GM12878 (cell line): ENCODE measurements at regions not wholly inside any gene's neighbourhood (a gene's known extent, or its start where the extent isn't known, plus 50 kb on each side); places are given as distances from the start of the nearest gene placed in this dataset.

ENCODE experiments used
- ATAC-seq: fragments of 200-7000 bp; cut with Tn5 transposase; 3 replicates; pipeline ENCODE4 v1.9.1; 2020; ENCODE audit warnings: mild to moderate bottlenecking, moderate library complexity
- BruUV-seq: library from RNA; stranded (reverse); fragments of 400-500 nt; replicated peaks from 2 replicates; lab custom pipeline; 2021; lab: Mats Ljungman, UMichigan
- CTCF ChIA-PET: fragments of 300-600 bp; sonication (Branson Sonifier 250); formaldehyde crosslinking; extraction: SDS; loops from one replicate; lab custom pipeline; 2021; ENCODE audit warnings: inconsistent platforms; lab: Yijun Ruan, JAX
- POLR2A ChIA-PET: fragments of 350-600 bp; formaldehyde crosslinking; extraction: SDS; loops from one replicate; lab custom pipeline; 2021; ENCODE audit warnings: inconsistent platforms; lab: Charles Lee
- RAD21 ChIA-PET: fragments of 300-600 bp; sonication (Branson Sonifier 250); formaldehyde crosslinking; loops from one replicate; lab custom pipeline; 2023; ENCODE audit warnings: antibody characterized with exemption; ENCODE audit not compliant: unreplicated experiment; lab: Charles Lee
- SMC1A ChIA-PET: fragments of 300-600 bp; sonication (Branson Sonifier 250); formaldehyde crosslinking; loops from one replicate; lab custom pipeline; 2023; ENCODE audit not compliant: unreplicated experiment, uncharacterized antibody; lab: Charles Lee
- DNase-seq: peaks from one replicate; pipeline ENCODE4 v3.0.0-alpha.2; 2011; ENCODE audit warnings: low read depth, low spot score
- FAIRE-seq: peaks from 3 replicates; lab custom pipeline; 2011; peaks lifted over from hg19 to GRCh38; lab: Jason Lieb, UNC
- H2AFZ ChIP-seq: 2 replicates; pipeline ENCODE4 v1.6.0; 2011; ENCODE audit warnings: low read depth, low read length, control low read depth; ENCODE audit not compliant: control insufficient read depth
- H3K27ac ChIP-seq: 2 replicates; pipeline ENCODE4 v1.5.1; 2011; ENCODE audit warnings: control low read depth; ENCODE audit not compliant: control insufficient read depth, insufficient read depth
- H3K27me3 ChIP-seq, 2 experiments: replicated peaks in 1 of 2; 2 replicates each; pipeline versions ENCODE4 v1.6.0 to v1.6.1; 2011; ENCODE audit warnings: low read length in 1 of 2; ENCODE audit not compliant: control insufficient read depth in 2 of 2, insufficient read depth in 2 of 2
- H3K36me3 ChIP-seq, 2 experiments: 2 replicates each; pipeline ENCODE4 v1.5.1; 2011; ENCODE audit warnings: low read length in 1 of 2; ENCODE audit not compliant: control insufficient read depth in 2 of 2, insufficient read depth in 2 of 2
- H3K4me1 ChIP-seq: 2 replicates; pipeline ENCODE4 v1.6.1; 2011; ENCODE audit warnings: mild to moderate bottlenecking, low read length, moderate library complexity, mixed read lengths; ENCODE audit not compliant: control insufficient read depth, insufficient read depth
- H3K4me2 ChIP-seq: 2 replicates; pipeline ENCODE4 v1.6.0; 2011; ENCODE audit warnings: control low read depth; ENCODE audit not compliant: control insufficient read depth, insufficient read depth
- H3K4me3 ChIP-seq: fragments of 200-600 bp; sonication (generic); 2 replicates; pipeline ENCODE4 v1.5.1; 2016
- H3K79me2 ChIP-seq: 2 replicates; pipeline ENCODE4 v1.6.0; 2011; ENCODE audit warnings: low read length; ENCODE audit not compliant: control insufficient read depth, insufficient read depth
- H3K9ac ChIP-seq: 2 replicates; pipeline ENCODE4 v1.8.0; 2011; ENCODE audit warnings: low read length, control low read depth, mixed read lengths; ENCODE audit not compliant: control insufficient read depth, insufficient read depth
- H3K9me3 ChIP-seq: replicated peaks from 3 replicates; pipeline ENCODE4 v1.5.1; 2011; ENCODE audit warnings: mild to moderate bottlenecking, low read length; ENCODE audit not compliant: control insufficient read depth, insufficient read depth
- H4K20me1 ChIP-seq: 2 replicates; pipeline ENCODE4 v1.6.0; 2011; ENCODE audit not compliant: control insufficient read depth, insufficient read depth
- BACH1 ChIP-seq: fragments of 450-650 bp; IDR thresholded peaks from 2 replicates; pipeline ENCODE4 v1.6.1; 2017; ENCODE audit warnings: mild to moderate bottlenecking, borderline replicate concordance
- CBX5 ChIP-seq: sonication (generic); IDR thresholded peaks from 2 replicates; pipeline ENCODE4 v1.6.1; 2016; ENCODE audit warnings: low read depth, moderate library complexity, mild to moderate bottlenecking, inconsistent platforms
- CREB1 ChIP-seq: IDR thresholded peaks from 2 replicates; pipeline ENCODE4 v1.6.1; 2012; ENCODE audit warnings: low read depth, mild to moderate bottlenecking, inconsistent platforms
- EP300 ChIP-seq, 2 experiments: fragments of 150-350 bp in 1 of 2; IDR thresholded peaks; 2 replicates each; pipeline ENCODE4 v1.6.1; 2011 to 2012; ENCODE audit warnings: low read depth in 2 of 2, low read length in 2 of 2, borderline replicate concordance in 1 of 2, improper control_type of control experiment in 1 of 2, inconsistent platforms in 1 of 2; ENCODE audit not compliant: control insufficient read depth in 1 of 2
- ESRRA ChIP-seq: IDR thresholded peaks from 2 replicates; pipeline ENCODE4 v1.6.1; 2012; ENCODE audit warnings: mild to moderate bottlenecking, low read length, improper control_type of control experiment
- HDAC6 ChIP-seq: fragments of 200-600 bp; sonication (generic); IDR thresholded peaks from one replicate; pipeline ENCODE4 v1.8.0; 2017; ENCODE audit warnings: antibody characterized with exemption; ENCODE audit not compliant: unreplicated experiment
- HDGF ChIP-seq: fragments of 450-650 bp; IDR thresholded peaks from 2 replicates; pipeline ENCODE4 v1.6.1; 2016; ENCODE audit warnings: antibody characterized with exemption
- JUND ChIP-seq: IDR thresholded peaks from 2 replicates; pipeline ENCODE4 v1.6.1; 2012; ENCODE audit warnings: low read depth, mild to moderate bottlenecking, low read length, improper control_type of control experiment, moderate library complexity
- KAT2A ChIP-seq: conservative IDR thresholded peaks from 2 replicates; pipeline ENCODE4 v1.6.1; 2011; ENCODE audit warnings: low read depth, low read length; ENCODE audit not compliant: control insufficient read depth
- NBN ChIP-seq: fragments of 450-650 bp; IDR thresholded peaks from 2 replicates; pipeline ENCODE4 v1.6.1; 2016
- NR2F1 ChIP-seq: fragments of 450-650 bp; conservative IDR thresholded peaks from 2 replicates; pipeline ENCODE4 v1.6.1; 2017; ENCODE audit warnings: mild to moderate bottlenecking
- PKNOX1 ChIP-seq: fragments of 450-650 bp; IDR thresholded peaks from 2 replicates; pipeline ENCODE4 v1.6.1; 2016; ENCODE audit warnings: mild to moderate bottlenecking
- POLR2AphosphoS2 ChIP-seq: IDR thresholded peaks from 2 replicates; pipeline ENCODE4 v1.6.1; 2011; ENCODE audit warnings: low read depth, mild to moderate bottlenecking, low read length, improper control_type of control experiment, moderate library complexity
- RFX5 ChIP-seq: IDR thresholded peaks from 2 replicates; pipeline ENCODE4 v1.6.1; 2011; ENCODE audit warnings: low read depth, low read length, improper control_type of control experiment
- TCF7 ChIP-seq: IDR thresholded peaks from 2 replicates; pipeline ENCODE4 v1.6.1; 2014; ENCODE audit warnings: antibody characterized with exemption, borderline replicate concordance
- USF1 ChIP-seq: IDR thresholded peaks from 2 replicates; pipeline ENCODE4 v1.6.1; 2011; ENCODE audit warnings: borderline replicate concordance, low read depth, mild to moderate bottlenecking, moderate library complexity, mixed read lengths, low read length; ENCODE audit not compliant: insufficient read depth; ENCODE audit errors: extremely low read length
- YY1 ChIP-seq: IDR thresholded peaks from 2 replicates; pipeline ENCODE4 v1.6.1; 2011; ENCODE audit warnings: low read depth, mild to moderate bottlenecking, low read length
- ZNF24 ChIP-seq: fragments of 450-650 bp; IDR thresholded peaks from 2 replicates; pipeline ENCODE4 v1.6.1; 2017; ENCODE audit warnings: antibody characterized with exemption, mild to moderate bottlenecking
- ZNF622 ChIP-seq: fragments of 450-650 bp; IDR thresholded peaks from 2 replicates; pipeline ENCODE4 v1.6.1; 2017; ENCODE audit warnings: mild to moderate bottlenecking, inconsistent platforms
- ZNF687 ChIP-seq: fragments of 450-650 bp; IDR thresholded peaks from 2 replicates; pipeline ENCODE4 v1.6.1; 2017; ENCODE audit warnings: mild to moderate bottlenecking, moderate library complexity
- WGBS: methylation state at CpG from one replicate; pipeline ENCODE4 v1.1.6; 2016; ENCODE audit warnings: low lambda C conversion rate; ENCODE audit not compliant: insufficient replicate concordance, insufficient coverage; ENCODE audit errors: missing lambda C conversion rate; 5-methylcytosine and 5-hydroxymethylcytosine counted together
- in situ Hi-C: fragments of 300-500 bp; cut with MboI; formaldehyde crosslinking; loops from 9 replicates; pipeline ENCODE4 v1.14.3; 2018; ENCODE audit warnings: mixed read lengths
- intact Hi-C: fragments of 100-400 bp; cut with micrococcal nuclease; formaldehyde crosslinking; loops from one replicate; pipeline ENCODE4 v1.14.2; 2022; ENCODE audit not compliant: unreplicated experiment

- no peak for TF ChIP-seq HDAC6
- TF ChIP-seq NBN: no peak
- no peak for TF ChIP-seq KAT2A
- TF ChIP-seq ZNF24: no peak
- TF ChIP-seq ESRRA: no peak
- no peak for TF ChIP-seq NR2F1
- TF ChIP-seq EP300 (IDR thresholded peaks at IDR 0.05; ENCODE audit: borderline replicate concordance in 1 of 2, control insufficient read depth in 1 of 2, low read depth in 2 of 2, low read length in 2 of 2): no peak
- TF ChIP-seq POLR2AphosphoS2: no peak
Observed at GRCh38 chr14:42200957-42201356, 594.3 kb downstream of the LRFN5 start (continued).

GRCh38 chr14:42198010-42198409 is 591.3 kb downstream of the LRFN5 start:
- no peak overlapping the region for H2AFZ ChIP-seq
- in situ Hi-C loops (no loop called here), intact Hi-C loops (no loop called here)
- no TSS peak for BruUV-seq
- no peaks in the 10 kb centered on the region for H4K20me1 ChIP-seq
- H3K9ac ChIP-seq: no peak overlapping the region
- ChIA-PET SMC1A (no interaction called here), CTCF (interaction anchor here (0.8 kb wide), 1 partner anchor 11 kb away, joined by 3 read pairs; no protein-coding TSS in a partner anchor), RAD21 (no interaction called here), POLR2A (no interaction called here)
- ATAC-seq (no peak), DNase-seq (no peak), FAIRE-seq (no peak)
- no peaks in the 10 kb centered on the region for H3K27me3 ChIP-seq
- no peaks in the 10 kb centered on the region for H3K36me3 ChIP-seq
- H3K9me3 ChIP-seq: no peaks in the 10 kb centered on the region
- no peaks in the 10 kb centered on the region for H3K79me2 ChIP-seq
- H3K4me1 ChIP-seq: no peaks in the 10 kb centered on the region
- 17% methylated on average over 3 of the region's 3 CpGs for WGBS
- no peak overlapping the region for H3K4me3 ChIP-seq
- no peak overlapping the region for H3K4me2 ChIP-seq
- H3K27ac ChIP-seq: no peak overlapping the region
- TF ChIP-seq HDGF (no peak), TCF7 (no peak), JUND (no peak), USF1 (no peak), YY1 (no peak), RFX5 (no peak), BACH1 (no peak), ZNF622 (no peak), PKNOX1 (no peak), CREB1 (no peak), ZNF687 (no peak), CBX5 (no peak)
